ENCODE measurements at regions not wholly inside any gene's neighbourhood (a gene's known extent, or its start where the extent isn't known, plus 50 kb on each side); places are given as distances from the start of the nearest gene placed in this dataset.

DNA sequence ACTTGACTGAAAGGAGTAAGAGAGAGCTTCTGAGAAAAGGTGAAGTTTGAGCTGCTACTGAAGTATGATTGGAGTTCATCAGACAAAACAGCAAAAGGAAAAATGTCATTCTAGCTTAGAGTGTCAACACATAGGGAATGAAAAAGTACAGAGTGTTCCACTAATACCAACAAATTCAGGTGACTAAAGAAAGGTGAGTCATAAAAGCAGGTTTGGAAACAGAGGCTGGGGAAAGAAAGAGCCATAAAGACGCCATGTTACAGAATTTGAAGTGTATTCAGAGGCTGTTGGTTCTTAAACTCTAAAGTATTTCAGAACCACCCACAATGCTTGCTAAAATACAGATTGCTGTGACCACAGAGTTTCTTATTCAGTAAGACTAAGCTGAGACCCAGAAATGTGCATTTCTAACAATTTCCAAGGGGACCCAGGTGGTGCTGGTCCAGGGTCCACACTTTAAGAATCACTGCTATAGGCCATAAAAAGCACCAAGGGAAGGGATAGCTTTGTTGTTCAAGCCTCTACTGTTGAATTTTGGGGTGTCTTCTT, 143.1 kb downstream of the ELAPOR2 start:
- no peak overlapping the region for H3K4me3 ChIP-seq (ENCODE audit: low read depth, low read length, poor library complexity, severe bottlenecking)
- no peaks in the 10 kb centered on the region for H3K9me3 ChIP-seq (ENCODE audit: low read depth, low read length, poor library complexity, severe bottlenecking)
- H3K27ac ChIP-seq (ENCODE audit: low read depth, low read length, poor library complexity, severe bottlenecking) = no peak overlapping the region
- H3K4me1 ChIP-seq (ENCODE audit: insufficient read depth, low read length, poor library complexity, severe bottlenecking) = no peaks in the 10 kb centered on the region
- CTCF ChIA-PET = interaction anchor here (0.5 to 0.6 kb wide), 2 partner anchors 11 to 16 kb away, joined by 3 to 7 read pairs; no protein-coding TSS in a partner anchor
- TF ChIP-seq EZH2 (IDR thresholded peaks at IDR 0.05; ENCODE audit: borderline replicate concordance, low read depth, low read length, poor library complexity, severe bottlenecking) = no peak
- TF ChIP-seq, protein P1, sequence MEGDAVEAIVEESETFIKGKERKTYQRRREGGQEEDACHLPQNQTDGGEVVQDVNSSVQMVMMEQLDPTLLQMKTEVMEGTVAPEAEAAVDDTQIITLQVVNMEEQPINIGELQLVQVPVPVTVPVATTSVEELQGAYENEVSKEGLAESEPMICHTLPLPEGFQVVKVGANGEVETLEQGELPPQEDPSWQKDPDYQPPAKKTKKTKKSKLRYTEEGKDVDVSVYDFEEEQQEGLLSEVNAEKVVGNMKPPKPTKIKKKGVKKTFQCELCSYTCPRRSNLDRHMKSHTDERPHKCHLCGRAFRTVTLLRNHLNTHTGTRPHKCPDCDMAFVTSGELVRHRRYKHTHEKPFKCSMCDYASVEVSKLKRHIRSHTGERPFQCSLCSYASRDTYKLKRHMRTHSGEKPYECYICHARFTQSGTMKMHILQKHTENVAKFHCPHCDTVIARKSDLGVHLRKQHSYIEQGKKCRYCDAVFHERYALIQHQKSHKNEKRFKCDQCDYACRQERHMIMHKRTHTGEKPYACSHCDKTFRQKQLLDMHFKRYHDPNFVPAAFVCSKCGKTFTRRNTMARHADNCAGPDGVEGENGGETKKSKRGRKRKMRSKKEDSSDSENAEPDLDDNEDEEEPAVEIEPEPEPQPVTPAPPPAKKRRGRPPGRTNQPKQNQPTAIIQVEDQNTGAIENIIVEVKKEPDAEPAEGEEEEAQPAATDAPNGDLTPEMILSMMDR (conservative IDR thresholded peaks at IDR 0.05; ENCODE audit: low read depth, low read length) = no peak
- no peaks in the 10 kb centered on the region for H3K36me3 ChIP-seq (ENCODE audit: insufficient read depth, low read length, poor library complexity, severe bottlenecking)
- intact Hi-C loops (cut with micrococcal nuclease; ENCODE audit: unreplicated experiment) = no loop called here
- peaks cover 25% of the 10 kb centered on the region for H3K27me3 ChIP-seq (replicated peaks; ENCODE audit: insufficient read depth, low read depth, low read length, poor library complexity)
- DNase-seq (ENCODE audit: low spot score) = no peak
- POLR2A ChIA-PET (ENCODE audit: low non-redundant PET) = interaction anchor here (0.5 kb wide), 1 partner anchor 205 kb away, joined by 4 read pairs; no protein-coding TSS in a partner anchor
- BruUV-seq (replicated peaks) = no TSS peak

DNA sequence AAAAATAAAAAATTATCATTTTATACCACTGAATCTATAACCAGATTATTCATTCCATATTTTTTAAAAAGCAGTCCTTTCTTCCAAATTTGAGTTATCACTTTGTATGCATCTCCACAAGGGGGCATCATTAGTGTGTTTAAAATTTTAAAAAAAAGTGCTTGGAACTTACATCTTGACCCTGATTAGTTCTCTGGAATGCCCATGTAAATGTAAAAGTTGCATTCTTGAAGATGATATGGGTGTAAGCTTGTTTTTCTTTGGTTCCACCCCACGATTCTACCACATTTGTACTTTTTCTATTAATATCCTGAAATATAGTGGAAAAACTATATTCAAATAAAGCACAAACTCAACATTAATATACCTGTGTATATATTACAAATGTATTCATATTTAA, 144.9 kb downstream of the ELAPOR2 start:
- intact Hi-C loops (cut with micrococcal nuclease; ENCODE audit: unreplicated experiment) = loop anchor here (5.0 kb wide), 1 partner anchor 323 kb away; no protein-coding TSS in a partner anchor
- H3K27me3 ChIP-seq (replicated peaks; ENCODE audit: insufficient read depth, low read depth, low read length, poor library complexity) = peaks cover 18% of the 10 kb centered on the region
- no peaks in the 10 kb centered on the region for H3K9me3 ChIP-seq (ENCODE audit: low read depth, low read length, poor library complexity, severe bottlenecking)
- DNase-seq (ENCODE audit: low spot score) = peak; percentile 42
- TF ChIP-seq EZH2 (IDR thresholded peaks at IDR 0.05; ENCODE audit: borderline replicate concordance, low read depth, low read length, poor library complexity, severe bottlenecking) = no peak
- TF ChIP-seq, protein P1 (conservative IDR thresholded peaks at IDR 0.05; ENCODE audit: low read depth, low read length) = peak; percentile 63
- no peak overlapping the region for H3K27ac ChIP-seq (ENCODE audit: low read depth, low read length, poor library complexity, severe bottlenecking)
- no TSS peak for BruUV-seq (replicated peaks)
- CTCF ChIA-PET = no interaction called here
- H3K4me3 ChIP-seq (ENCODE audit: low read depth, low read length, poor library complexity, severe bottlenecking) = no peak overlapping the region
- POLR2A ChIA-PET (ENCODE audit: low non-redundant PET) = no interaction called here
- H3K4me1 ChIP-seq (ENCODE audit: insufficient read depth, low read length, poor library complexity, severe bottlenecking) = no peaks in the 10 kb centered on the region
- no peaks in the 10 kb centered on the region for H3K36me3 ChIP-seq (ENCODE audit: insufficient read depth, low read length, poor library complexity, severe bottlenecking)

All from A673 (cell line).